Stimulated activated CD4-positive, alpha-beta T cell treated with anti-CD3 and anti-CD28 coated beads, TNF-alpha, amount 100 ng/mL, for 24 hours (primary cell): ENCODE measurements at regions not wholly inside any gene's neighbourhood (a gene's known extent, or its start where the extent isn't known, plus 50 kb on each side); places are given as distances from the start of the nearest gene placed in this dataset.

ENCODE experiments used
- DNase-seq, 3 experiments: peaks; one replicate each; pipeline ENCODE4 v3.0.0-alpha.2; 2020; ENCODE audit warnings: low read depth in 3 of 3

- no peak for DNase-seq
Observed at GRCh38 chr6:105587349-105588122, 184.7 kb upstream of the PREP start.

DNA sequence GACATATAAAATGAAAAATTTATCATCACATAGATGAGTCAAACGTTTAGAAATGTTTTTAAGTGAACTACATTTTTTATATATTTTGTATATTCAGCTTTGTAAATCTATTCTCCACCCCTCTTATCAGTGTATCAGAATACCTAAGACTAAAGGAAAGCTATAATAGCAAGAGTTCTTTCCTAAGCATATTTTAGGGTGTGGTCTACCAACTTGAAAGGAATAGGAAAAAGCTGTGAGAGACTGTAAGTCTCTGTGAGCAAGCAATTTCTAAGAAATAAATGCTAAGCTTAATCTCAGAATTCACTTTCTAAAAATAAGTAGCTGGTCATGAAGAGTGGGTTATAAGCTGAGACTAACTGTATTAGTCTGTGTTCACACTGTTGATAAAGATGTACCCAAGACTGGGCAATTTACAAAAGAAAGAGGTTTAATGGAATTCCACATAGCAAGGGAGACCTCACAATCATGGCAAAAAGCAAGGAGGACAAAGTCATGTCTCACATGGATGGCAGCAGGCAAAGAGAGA, 175.4 kb upstream of the PREP start:
- no peak for DNase-seq

- no peak for DNase-seq
Observed at GRCh38 chr6:105573556-105573955, 170.7 kb upstream of the PREP start.

DNA sequence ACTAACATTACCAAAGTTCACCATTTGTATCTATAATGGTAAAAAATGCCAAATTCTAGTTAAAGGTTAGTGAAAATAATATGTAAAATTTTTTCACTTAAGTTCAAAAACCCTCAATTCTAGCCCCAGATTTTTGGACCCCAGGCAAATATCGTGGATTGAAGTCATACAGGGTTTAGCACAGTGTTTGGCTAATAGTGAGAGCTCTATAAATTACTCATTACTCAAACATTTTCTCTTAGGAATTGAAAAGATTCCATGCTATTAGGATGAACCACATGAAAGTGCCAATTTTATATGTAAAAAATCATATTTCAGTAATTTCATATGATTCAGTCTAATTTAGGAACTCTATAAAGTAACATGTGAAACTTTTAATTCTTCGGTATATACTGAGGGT, 170.3 kb upstream of the PREP start:
- no peak for DNase-seq

DNA sequence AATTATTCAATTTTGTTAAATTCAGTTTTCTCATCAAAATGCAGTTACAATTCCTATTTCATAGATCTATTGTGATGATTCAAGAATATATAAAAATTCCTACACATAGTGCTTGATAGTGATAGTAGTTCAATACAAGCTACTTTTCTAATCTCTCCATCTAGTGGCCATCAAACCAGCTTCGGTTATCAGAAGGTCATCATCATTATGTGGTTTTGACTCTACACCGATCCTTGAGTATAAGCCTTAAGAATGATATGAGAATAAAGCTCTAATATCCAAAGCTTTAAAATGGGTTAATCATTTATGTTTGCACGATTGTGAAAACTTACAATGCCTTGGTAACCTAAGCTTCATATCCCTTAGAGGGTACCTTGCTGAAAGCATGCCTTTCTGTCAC, 167.5 kb upstream of the PREP start:
- no peak for DNase-seq

- no peak for DNase-seq
Observed at GRCh38 chr6:105569706-105570105, 166.8 kb upstream of the PREP start.

DNA sequence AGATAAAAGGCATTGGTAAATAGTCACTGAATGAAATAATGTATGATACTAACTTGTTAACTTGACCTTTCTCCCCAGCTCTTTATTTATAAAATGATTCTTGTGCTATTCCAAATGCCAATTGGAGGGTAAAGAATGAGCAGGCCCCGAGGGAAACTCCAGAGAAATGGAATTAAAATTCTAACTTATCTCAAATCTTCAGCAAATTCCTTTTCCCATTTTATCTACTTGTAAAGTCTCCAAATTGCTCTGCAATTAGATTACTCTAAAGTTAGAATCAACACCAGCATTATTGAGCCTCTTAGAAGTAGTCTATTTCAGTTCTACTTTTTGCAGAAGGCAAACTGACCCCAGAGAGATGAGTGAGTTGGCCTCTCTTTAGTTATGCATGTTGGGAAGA, 165.9 kb upstream of the PREP start:
- no peak for DNase-seq

DNA sequence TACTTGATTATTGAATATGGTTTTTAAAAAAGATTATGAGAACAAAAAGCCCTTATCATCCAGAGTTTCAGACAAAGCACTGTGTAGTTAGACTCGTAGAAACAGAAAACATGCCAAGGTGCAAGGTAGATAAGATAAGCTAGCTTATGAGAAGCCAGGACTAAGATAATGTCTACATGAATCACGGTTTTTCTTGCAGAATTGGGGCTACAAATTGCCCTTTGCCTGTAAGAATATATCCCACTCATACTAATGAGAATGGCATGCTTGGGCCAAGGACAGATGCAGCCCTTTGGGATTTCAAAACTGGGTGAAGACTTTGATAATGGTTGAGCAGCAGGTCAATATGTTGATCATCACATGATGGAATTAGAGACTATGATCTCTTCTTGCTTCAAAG, 165.3 kb upstream of the PREP start:
- DNase-seq: no peak

DNA sequence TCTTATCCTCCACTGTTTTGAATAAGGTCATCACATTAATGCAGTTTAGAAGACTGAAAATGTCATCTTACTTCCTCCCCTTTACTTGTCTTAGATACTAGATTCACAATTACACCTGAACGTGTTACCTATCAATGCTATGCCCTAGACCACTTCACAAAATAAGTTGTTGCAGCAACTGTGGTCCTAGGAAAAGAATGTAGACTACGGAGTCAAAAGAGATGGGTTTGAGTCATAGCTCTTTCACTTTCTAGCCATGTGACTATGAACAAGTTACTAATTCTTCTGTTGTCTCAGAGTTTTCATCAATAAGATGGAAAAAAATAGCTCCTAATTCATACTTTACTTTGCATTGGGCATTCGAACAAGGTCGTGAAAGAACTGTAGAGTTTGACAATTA, 164.3 kb upstream of the PREP start:
- DNase-seq: no peak

DNA sequence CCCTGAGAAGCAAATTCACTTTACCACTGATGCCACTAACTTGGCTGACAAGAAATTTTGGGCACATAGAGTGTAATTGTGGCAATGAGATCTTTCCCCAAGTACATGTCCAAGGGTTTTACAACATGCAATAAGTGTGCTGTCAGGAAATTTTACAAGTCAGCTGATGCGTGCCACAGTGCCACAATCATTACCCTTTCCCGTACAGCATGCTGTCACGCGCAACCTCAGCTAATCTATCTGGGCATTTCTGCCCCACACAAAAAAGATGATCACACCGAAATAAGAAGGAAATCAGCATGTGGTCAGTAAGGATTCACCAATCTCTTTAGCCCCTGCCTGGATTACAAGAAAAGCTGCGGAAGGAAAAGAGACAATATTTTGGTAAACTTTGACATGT, 163.6 kb upstream of the PREP start:
- DNase-seq: no peak

DNA sequence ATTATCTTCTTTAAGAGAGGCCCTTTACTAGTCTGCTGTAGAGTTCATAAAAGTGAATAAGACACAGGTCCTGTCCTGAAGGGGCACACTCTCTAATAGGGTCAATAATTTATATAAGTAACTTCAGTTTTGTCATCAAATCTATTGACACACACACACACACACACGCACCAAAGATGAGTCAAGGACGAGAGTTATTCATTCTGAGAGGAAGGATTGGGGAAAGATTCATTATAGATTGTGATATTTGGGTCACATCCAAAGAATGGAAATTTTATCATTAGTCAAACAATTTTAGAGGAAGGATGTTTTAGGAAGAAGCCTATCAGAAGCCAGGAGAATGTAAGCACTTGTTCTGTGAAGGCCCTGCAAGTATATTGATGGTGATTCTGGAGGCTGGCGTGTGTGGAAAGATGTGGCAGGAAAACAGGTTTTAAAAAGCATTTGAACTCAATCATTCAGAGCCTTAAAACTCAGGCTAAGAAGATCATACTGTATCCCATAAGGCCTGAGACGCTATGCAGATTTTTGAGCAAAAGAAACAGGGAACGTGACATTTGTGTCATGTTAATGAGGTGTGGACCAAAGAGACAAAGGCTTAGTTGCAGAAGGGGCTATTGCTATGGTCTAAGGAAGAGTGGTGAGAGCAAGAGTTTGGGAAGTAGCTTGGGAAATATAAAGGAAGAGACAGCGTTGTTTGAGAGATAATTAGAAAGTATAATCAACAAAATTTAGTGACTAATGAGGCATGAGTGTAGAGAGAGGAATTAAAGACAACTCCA, 161.4 kb upstream of the PREP start:
- no peak for DNase-seq

DNA sequence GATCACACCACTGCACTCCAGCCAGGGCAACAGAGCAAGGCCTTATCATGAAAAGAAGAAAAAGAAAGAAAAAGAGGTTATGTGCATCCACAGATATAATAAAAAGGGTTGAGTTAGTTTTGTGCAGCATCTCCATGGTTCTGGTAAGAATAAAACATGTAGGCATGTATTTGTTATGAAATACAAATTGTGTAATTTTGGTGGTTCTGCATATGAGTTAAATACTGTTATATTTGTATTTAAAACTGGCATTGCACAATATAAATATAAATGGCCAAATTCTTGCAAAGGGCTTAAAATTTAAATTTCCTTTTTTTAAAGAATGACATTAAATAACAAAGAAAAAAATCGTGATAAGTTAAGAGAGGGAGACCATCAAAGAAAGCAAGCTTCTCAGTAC, 159.1 kb upstream of the PREP start:
- DNase-seq: no peak

- no peak for DNase-seq
Observed at GRCh38 chr6:105561486-105561885, 158.6 kb upstream of the PREP start.

DNA sequence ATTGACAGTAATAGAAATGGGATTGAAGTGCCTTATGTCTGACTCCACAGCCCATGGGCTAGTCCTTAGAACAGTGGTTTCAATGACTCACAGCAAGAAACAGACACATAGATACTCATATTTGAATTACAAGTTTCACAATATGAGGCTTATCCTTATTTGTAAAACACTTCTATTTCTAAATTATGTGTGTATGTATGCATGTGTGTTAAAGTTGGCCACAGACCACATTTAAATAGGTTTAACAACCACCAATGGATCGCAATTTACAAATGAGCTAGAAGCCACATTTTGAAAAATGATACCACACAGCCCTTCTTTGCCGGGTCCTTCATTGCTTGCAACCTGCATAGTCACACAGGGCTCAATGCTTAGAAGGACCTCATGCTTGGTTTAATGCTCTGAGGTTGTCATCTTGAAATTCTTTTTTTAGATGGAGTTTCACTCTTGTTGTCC, 157.8 kb upstream of the PREP start:
- DNase-seq: no peak

GRCh38 chr6:105557291-105557690, 154.4 kb upstream of the PREP start:
- DNase-seq: no peak

DNA sequence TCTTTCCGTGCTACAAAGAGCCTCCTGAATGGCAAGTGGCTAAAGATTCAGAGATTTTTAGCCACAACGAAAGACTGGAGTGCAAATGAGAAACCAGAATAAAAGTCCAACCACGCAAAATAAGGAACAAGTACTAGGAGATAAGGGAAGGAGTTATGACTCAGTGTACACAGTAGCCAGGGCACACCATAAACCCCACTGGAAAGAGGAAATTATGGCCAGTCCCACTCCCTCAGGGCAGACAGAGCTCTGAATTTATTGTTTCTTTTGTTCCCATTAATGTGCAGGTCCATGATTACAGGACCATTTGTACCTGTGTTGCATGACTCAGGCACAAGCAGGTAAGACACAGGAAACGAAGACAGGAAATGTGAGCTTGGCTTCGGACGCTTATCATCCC, 150.3 kb upstream of the PREP start:
- no peak for DNase-seq

- no peak for DNase-seq
Observed at GRCh38 chr6:105550955-105551620, 148.2 kb upstream of the PREP start.

GRCh38 chr6:105546754-105547153, 143.9 kb upstream of the PREP start:
- no peak for DNase-seq

DNA sequence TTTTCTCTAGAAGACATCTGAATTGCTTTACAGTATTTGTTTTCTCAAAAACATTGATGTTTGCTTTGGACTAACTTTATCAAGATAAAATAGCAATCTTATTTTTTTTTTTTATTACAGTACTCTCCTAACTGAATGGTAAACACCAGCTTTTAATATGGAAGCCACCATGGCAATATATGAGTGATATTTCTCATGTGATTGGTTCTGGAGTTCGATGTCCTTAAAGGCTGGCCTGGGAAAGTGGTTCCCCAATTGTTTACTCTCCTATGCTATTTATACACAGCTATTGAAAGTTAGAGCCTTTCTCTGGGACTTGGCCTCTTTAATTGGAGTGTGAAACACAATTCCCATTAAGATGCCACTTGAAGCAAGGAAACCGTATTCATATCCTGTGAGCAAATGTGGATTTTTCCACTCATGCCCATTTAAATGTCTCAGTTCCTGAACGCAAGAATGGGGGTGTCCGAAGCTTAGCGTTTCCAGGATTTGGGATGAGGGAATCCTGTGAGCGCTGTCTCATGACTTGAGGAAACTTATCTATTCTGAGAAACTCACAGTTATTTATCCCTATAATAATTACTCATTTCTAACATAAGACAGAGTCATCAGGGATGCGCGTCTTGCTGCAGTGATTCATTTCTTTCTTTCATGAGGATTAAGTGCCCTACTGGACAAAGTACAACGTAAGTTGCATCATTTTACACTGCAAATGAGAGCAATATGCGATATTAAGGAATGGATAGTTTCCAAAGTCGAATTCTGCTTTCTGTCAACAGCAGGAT, 143.3 kb upstream of the PREP start:
- no peak for DNase-seq

- DNase-seq: no peak
Observed at GRCh38 chr6:105545228-105545920, 142.5 kb upstream of the PREP start.

- DNase-seq: no peak
Observed at GRCh38 chr6:105539911-105540310, 137.0 kb upstream of the PREP start.
